ENCODE measurements at regions not wholly inside any gene's neighbourhood (a gene's known extent, or its start where the extent isn't known, plus 50 kb on each side); places are given as distances from the start of the nearest gene placed in this dataset.

DNA sequence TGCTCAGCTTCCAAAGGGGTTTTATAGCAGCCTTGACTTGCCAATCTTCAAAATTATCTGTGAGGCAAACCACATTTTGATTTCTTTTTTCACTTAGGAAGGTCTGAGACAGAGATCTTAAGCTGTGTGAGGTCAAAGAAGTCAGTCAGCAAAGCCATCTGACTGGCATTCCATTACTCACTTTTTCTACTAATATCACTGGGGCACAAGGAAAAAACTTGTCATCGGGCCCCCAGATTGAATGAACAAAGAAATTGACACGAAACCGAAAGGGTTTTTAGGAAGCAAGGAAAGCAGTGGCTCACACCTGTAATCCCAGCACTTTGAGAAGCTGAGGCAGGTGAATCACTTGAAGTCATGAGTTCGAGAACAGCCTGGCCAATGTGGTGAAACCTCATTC, 78.5 kb upstream of the FRMD4A start:
- Histone ChIP-seq H3K27me3 (no peaks in the 10 kb centered on the region), H3K9me3 (no peaks in the 10 kb centered on the region), H3K4me3 (no peak overlapping the region), H3K27ac (no peak overlapping the region), H3K4me1 (peaks cover 12% of the 10 kb centered on the region), H3K36me3 (replicated peaks in 1 of 2; ENCODE audit: insufficient read depth in 1 of 2, low read depth in 2 of 2) (no peaks in the 10 kb centered on the region)
- ATAC-seq (no peak), DNase-seq (no peak)
- intact Hi-C loops (cut with DNase I) = no loop called here
- 89 to 93% methylated on average over 4 of the region's 4 CpGs for whole genome bisulfite sequencing, 2 donors
- no peak for TF ChIP-seq POLR2A (IDR thresholded peaks at IDR 0.05)
- TF ChIP-seq, protein P1, sequence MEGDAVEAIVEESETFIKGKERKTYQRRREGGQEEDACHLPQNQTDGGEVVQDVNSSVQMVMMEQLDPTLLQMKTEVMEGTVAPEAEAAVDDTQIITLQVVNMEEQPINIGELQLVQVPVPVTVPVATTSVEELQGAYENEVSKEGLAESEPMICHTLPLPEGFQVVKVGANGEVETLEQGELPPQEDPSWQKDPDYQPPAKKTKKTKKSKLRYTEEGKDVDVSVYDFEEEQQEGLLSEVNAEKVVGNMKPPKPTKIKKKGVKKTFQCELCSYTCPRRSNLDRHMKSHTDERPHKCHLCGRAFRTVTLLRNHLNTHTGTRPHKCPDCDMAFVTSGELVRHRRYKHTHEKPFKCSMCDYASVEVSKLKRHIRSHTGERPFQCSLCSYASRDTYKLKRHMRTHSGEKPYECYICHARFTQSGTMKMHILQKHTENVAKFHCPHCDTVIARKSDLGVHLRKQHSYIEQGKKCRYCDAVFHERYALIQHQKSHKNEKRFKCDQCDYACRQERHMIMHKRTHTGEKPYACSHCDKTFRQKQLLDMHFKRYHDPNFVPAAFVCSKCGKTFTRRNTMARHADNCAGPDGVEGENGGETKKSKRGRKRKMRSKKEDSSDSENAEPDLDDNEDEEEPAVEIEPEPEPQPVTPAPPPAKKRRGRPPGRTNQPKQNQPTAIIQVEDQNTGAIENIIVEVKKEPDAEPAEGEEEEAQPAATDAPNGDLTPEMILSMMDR (IDR thresholded peaks at IDR 0.05) = no peak

DNA sequence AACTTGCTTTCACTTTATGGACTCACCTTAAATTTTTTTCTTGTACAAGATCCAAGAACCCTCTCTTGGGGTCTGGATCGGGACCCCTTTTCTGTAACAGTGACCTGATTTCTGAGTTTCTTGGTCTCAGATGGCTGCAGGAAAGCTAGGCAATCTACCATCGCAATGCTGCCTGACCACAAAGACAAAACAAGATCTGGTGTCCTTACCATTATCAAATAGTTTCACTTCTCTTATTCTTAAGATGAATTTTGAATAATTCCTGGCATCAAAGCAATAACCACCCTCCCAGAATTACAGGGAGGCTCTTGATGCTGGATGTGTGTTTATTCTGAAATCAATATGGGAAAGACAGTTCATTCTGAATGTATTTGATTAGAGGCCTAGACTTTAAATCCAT, 77.4 kb upstream of the FRMD4A start:
- H3K27me3 ChIP-seq = no peaks in the 10 kb centered on the region
- no peak for ATAC-seq
- no peak for DNase-seq
- H3K9me3 ChIP-seq = no peaks in the 10 kb centered on the region
- no peaks in the 10 kb centered on the region for H3K36me3 ChIP-seq (replicated peaks in 1 of 2; ENCODE audit: insufficient read depth in 1 of 2, low read depth in 2 of 2)
- H3K4me3 ChIP-seq = no peak overlapping the region
- H3K27ac ChIP-seq = no peak overlapping the region
- peaks cover 22% of the 10 kb centered on the region for H3K4me1 ChIP-seq
- whole genome bisulfite sequencing, 2 donors = 89 to 91% methylated on average over 2 of the region's 2 CpGs
- intact Hi-C loops (cut with DNase I) = no loop called here
- no peak for TF ChIP-seq POLR2A (IDR thresholded peaks at IDR 0.05)
- TF ChIP-seq, protein P1 (IDR thresholded peaks at IDR 0.05) = no peak

DNA sequence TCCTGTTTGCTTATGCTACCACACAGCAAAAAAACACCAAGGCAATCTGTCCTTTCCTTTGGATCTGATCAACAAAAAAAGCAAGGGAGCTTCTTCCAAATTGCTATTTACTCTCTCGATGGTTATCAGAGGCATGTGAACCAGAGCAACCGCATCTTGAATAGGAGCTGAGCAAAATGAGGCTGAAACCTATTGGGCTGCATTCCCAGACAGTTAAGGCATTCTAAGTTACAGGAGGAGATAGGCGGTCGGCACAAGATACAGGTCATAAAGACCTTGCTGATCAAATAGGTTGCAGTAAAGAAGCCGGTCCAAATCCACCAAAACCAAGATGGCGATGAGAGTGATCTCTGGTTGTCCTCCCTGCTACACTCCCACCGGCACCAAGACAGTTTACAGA, 76.8 kb upstream of the FRMD4A start:
- intact Hi-C loops (cut with DNase I) = no loop called here
- no peak overlapping the region for H3K27ac ChIP-seq
- H3K9me3 ChIP-seq = no peaks in the 10 kb centered on the region
- H3K27me3 ChIP-seq = no peaks in the 10 kb centered on the region
- H3K4me3 ChIP-seq = no peak overlapping the region
- peaks cover 25% of the 10 kb centered on the region for H3K4me1 ChIP-seq
- TF ChIP-seq, protein P1 (IDR thresholded peaks at IDR 0.05) = no peak
- TF ChIP-seq POLR2A (IDR thresholded peaks at IDR 0.05) = no peak
- WGBS, 2 donors = 85 to 96% methylated on average over 7 of the region's 7 CpGs
- ATAC-seq = no peak
- no peaks in the 10 kb centered on the region for H3K36me3 ChIP-seq (replicated peaks in 1 of 2; ENCODE audit: insufficient read depth in 1 of 2, low read depth in 2 of 2)
- no peak for DNase-seq

DNA sequence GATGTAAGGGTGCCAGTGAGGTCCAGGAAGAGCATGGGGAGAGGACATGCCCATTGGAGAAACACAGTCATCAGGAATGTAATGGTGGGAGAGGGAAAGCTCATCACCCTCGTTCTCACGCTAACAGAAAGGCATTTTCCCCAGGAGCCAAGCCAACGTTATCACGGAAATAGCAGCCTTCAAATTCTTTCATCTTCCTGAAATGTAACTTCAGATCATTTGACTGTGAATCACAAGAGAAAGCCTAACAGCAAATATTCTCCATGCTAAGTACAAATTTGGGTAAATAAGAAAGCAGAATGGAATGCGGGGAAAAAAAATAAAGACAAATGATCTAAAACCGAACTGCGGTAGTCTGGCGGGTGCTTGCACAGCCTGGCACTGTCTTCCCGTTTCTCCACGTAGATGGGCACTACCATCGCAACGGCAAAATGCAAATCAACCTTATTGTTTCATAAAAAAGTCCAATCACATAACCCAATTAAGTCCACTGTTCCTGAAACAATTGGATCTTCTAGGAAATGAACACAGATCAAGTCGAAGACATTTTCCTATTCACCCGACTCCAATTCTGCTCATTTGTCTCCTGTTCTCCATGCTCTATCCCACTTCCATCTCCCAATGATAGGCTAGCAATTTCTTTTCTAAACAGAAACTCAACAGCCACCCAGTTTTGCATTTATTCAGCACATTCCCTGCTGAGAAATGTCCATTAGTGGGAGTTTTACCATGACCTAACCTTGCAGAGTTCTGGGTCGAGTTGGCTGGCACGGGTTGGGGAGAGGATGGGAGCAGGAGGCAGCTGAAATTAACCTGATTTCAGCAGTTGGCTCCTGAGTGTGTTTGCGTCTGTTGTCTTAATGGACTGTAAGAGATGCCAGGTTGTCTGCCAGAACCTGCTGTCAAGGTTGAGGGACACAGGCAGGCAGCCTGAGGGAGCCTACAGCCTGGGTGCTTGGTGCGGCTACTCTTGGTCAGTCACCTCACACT, 74.6 kb upstream of the FRMD4A start:
- DNase-seq (no peak), ATAC-seq (peak; percentile 66)
- intact Hi-C loops (cut with DNase I) = no loop called here
- WGBS, 2 donors = 69 to 73% methylated on average over 18 of the region's 18 CpGs
- Histone ChIP-seq H3K36me3 (replicated peaks in 1 of 2; ENCODE audit: insufficient read depth in 1 of 2, low read depth in 2 of 2) (no peaks in the 10 kb centered on the region), H3K27ac (peak overlapping the region in 3 of 4 donors; percentile 1 to 58 (median 49)), H3K9me3 (no peaks in the 10 kb centered on the region), H3K4me3 (no peak overlapping the region), H3K4me1 (peaks cover 22% of the 10 kb centered on the region), H3K27me3 (no peaks in the 10 kb centered on the region)
- peak in 1 of 3 donors; percentile 16 for TF ChIP-seq POLR2A (IDR thresholded peaks at IDR 0.05)
- TF ChIP-seq, protein P1 (IDR thresholded peaks at IDR 0.05) = no peak

Measured in body of pancreas (tissue), 4 donors.